Hematopoietic multipotent progenitor cell treated with erythropoietin and hydrocortisone succinate and interleukin-3 and kit ligand, for 8 days (in vitro differentiated cells): ENCODE measurements at regions not wholly inside any gene's neighbourhood (a gene's known extent, or its start where the extent isn't known, plus 50 kb on each side); places are given as distances from the start of the nearest gene placed in this dataset.
"Not testable (repeated sequence)": the region's sequence is repeated elsewhere in the genome, so short reads cannot be mapped to it uniquely, and the experiment has no call there.

ENCODE experiments used
- DNase-seq: peaks from one replicate; pipeline ENCODE4 v3.0.0-alpha.2; 2015

DNA sequence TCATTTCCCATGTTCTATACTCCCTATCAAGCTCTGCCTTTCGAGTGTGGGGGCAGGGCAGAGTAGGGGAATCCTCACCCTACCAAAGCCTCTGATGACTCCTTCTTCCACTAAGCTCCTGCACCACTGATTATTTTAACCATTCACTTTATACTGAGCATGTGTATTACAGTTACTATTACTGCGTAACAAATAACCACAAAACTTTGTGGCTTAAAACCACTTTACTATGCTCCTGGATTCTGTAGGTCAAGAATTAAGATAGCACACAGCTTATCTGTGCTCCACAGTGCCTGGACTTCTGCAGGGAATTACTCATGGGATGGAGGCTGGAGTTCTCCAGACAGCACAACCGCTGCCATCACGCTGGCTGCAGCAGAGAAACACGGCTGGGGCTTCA lies 117.4 kb upstream of the DNAJC10 start:
- DNase-seq = no peak

- no peak for DNase-seq
Observed at GRCh38 chr2:182605166-182605565, 110.9 kb upstream of the DNAJC10 start.

- no peak for DNase-seq
Observed at GRCh38 chr2:182606728-182607681, 109.1 kb upstream of the DNAJC10 start.

- DNase-seq = no peak
Observed at GRCh38 chr2:182608181-182608845, 107.7 kb upstream of the DNAJC10 start.

DNA sequence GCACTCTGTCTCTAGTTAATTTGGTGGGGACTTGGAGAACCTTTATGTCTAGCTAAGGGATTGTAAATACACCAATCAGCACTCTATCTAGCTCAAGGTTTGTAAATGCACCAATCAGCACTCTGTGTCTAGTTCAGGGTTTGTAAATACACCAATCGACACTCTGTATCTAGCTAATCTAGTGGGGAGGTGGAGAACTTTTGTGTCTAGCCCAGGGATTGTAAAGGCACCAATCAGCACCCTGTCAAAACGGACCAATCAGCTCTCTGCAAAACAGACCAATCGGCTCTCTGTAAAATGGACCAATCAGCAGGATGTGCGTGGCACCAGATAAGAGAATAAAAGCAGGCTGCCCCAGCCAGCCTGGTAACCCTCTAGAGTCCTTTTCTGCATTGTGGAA lies 107.1 kb upstream of the DNAJC10 start:
- not testable (repeated sequence) for DNase-seq

DNA sequence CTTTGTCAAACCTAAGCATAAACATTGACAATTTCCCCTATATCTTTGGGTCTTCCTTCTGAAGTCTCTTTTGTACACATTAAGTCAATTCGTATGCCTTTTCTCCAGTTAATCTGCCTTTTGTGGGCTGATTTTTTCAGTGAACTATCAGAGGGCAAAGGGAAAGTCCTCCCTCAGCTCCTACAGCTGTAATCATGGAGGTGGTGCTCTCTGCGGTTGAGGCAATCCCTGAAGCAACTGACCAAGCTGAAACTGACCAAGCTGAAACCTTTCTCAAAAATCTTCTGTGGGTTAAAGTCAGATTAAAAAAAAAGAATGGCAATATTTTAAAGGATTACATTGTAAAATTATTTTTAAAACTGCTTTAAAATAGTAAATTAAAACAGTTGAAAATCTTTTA lies 105.8 kb upstream of the DNAJC10 start:
- no peak for DNase-seq

DNA sequence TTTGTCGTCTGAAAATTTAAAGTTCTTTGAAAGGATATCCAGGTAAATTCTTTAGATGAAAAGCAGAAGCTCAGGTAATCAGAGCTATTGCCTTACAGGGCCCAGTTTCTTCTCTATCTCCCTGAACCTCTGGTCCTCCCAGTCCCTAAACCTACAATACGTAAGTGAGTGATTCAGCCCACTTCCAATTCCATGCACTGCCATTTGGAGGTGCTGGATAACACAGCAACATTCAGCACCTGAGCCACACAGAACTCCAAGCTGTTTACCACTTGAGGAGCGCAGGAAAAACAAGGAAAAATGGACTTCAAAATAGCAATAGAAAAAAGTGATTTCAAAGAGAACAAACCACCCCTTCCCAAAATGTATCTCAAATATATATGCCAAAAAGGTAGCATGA lies 105.0 kb upstream of the DNAJC10 start:
- no peak for DNase-seq

- no peak for DNase-seq
Observed at GRCh38 chr2:182615036-182615435, 101.0 kb upstream of the DNAJC10 start.

DNA sequence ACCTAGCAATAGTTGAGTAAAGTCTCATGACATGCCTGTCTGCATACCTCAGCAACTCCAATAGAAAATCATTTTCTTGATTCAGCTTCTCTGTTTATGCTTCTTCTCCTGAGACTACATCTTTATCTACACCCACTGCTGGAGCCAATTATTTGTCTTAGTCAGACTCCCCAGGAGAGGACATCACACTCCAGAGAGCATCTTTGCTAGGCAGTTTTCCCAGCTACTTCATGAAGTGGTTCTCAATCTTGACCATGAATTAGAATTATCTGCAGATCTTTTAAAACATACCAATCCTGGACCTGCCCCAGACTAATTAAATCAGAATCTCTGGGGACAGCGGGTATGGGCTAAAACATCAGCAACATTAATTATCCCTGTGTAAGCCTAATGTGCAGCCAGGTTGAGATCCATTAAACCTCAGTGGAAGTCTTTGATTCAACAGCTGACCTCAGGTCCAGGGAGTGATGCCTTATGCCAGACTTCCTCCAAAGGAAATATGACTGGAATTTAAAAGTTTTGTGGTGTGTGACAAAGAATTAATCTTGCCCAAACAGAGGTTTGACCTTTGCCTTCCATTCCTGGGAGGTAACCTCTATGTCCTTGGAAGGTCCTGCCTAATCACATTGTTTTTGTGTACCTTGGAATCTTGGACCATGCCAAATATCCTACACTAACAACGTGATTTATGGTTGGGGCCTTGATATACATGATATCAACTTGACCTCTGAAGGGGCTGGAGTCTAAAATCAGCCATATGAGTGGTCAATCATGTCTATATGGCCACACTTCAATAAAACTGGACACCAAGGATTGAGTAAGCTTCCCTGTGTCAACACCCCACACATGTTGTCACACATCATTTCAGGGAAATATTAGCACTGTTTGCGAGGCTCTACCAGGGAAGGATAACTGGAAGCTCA lies 99.3 kb upstream of the DNAJC10 start:
- DNase-seq = no peak

DNA sequence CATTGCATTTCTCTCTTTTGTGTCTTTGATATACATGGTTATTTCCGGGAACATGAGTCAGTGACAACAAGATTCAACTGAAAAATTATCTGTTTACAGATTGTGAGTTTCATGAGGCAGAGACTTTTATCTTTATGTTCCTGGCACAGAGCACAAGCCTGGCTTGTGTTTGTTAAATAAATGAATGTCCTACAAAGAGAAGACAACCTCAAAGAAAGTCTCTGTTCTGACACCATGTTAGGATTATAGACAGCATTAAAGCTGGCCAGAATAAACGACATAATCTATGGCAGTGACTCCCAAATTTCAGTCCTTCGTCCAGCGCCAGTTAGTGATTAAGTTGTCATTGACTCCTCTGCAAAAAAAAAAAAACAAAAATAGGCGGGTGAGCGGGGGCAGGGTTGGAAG lies 97.4 kb upstream of the DNAJC10 start:
- peak; percentile 4 for DNase-seq

DNA sequence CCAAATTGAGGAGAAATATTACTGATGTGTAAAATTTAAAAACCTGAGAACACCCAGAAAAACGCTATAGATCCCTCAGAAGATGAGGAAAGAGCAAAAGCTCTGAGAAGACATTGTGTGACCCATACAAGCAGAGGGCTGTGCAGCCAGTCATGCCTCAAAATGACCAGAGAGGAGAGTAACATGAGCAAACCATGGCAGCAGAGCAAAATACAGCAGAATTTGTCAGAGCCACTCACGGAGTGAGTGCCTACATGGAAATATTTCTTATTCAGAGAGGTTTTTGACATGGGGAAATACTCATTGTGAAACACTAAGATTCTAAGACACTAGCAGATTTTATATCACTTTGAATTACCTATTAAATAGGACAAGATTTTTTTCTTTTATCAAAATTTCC lies 96.8 kb upstream of the DNAJC10 start:
- no peak for DNase-seq

DNA sequence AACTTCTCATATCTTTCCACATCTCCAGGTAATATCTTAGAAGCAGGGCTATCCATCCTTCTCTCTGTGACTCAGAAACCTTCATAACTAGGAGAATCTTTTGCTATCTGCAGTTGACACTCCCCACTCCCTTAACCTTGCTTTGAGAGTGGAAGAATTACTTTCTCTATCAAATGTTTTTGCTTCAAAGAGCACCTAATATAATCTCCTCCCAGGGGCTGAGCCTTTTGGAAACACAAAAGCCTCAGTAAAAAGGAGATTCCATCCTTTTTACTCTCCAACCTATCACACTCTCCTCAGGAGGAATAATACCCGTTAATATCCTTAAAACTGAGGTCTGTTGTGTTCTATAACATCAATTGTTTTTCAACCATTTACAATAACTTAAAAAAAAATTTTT lies 94.9 kb upstream of the DNAJC10 start:
- no peak for DNase-seq

- no peak for DNase-seq
Observed at GRCh38 chr2:182621810-182622209, 94.2 kb upstream of the DNAJC10 start.

DNA sequence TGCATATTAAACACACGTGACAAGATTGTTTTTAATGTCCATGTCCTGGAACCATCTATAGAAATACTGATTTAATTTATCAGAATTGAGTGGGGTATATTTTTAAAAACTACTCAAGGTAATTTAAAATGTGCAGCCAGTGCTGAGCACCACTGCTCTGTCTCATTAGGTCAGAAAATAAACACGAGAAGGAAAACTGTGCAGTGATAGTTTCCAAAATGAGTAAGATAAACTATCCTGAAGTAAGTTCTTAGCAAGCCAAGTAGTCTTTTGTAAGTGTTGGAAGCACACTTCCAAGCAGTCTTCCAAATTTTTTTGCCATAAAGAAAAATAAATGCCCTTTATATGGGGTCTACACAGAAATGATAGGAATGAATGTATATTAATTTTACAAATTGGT lies 93.8 kb upstream of the DNAJC10 start:
- DNase-seq = no peak

GRCh38 chr2:182625814-182626213 lies 90.2 kb upstream of the DNAJC10 start:
- DNase-seq = no peak

DNA sequence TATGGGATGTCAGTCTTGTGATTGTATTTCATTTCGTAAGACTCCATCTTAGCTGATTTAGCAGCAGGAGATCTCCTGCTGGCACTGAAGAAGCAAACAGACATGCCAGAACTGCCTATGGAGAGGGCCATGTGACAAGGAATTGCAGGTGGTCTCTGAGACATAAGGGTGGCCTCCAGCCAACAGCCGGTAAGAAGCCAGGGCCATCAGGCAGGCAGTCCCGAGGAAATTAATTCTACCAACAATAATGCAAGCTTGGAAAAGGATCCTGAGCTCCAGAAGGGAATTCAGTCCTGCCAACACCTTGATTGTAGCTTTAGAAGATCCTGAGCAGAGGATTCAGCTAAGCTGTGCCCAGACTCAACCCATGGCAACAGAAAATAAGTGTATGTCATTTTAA lies 87.1 kb upstream of the DNAJC10 start:
- no peak for DNase-seq

GRCh38 chr2:182630207-182630606 lies 85.8 kb upstream of the DNAJC10 start:
- no peak for DNase-seq

- no peak for DNase-seq
Observed at GRCh38 chr2:182631299-182631698, 84.8 kb upstream of the DNAJC10 start.

DNA sequence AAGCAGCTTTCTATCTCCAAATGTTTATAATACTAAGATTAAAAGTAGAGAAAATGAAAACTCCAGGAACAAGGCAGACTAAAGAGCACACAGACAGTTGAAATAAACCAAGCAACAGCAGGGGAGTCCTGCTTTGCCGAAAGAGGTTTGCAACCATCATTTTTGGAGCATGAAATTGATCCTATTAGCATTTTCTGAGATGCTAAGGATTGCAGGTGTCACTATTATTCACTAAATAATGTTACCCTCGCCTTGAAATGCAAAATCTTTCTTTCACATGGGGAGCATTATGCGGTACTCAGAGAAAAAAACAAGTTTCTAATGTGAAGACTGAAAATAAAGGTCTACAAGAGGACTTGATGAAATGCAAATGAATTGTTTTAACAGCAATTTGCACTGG lies 81.7 kb upstream of the DNAJC10 start:
- no peak for DNase-seq

GRCh38 chr2:182636699-182637098 lies 79.4 kb upstream of the DNAJC10 start:
- DNase-seq = no peak

GRCh38 chr2:182638667-182639066 lies 77.4 kb upstream of the DNAJC10 start:
- DNase-seq = no peak

DNA sequence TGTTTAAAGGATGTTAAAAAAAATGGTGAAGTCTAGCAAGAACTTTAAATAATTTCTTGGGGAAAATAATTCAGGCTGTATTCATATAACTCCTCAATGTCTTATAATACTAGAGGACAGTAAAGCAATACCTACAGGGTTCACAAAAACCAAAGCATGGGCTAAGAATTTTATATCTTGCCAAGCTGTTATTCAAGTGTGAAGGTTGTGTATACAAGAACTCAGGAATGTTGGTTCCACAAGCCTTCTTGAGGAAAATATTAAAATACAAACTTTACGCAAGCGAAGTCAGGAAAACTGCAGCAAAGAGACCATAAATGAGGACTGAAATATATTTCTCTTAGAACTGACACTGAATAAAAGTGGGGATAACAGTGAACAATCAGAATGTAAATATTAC lies 76.1 kb upstream of the DNAJC10 start:
- DNase-seq = no peak

GRCh38 chr2:182642328-182642727 lies 73.7 kb upstream of the DNAJC10 start:
- DNase-seq = peak; percentile 52
